Stimulated activated CD4-positive, alpha-beta T cell treated with anti-CD3 and anti-CD28 coated beads, Interleukin-12 subunit alpha, Interleukin-12 subunit beta, amount 100 ng/mL, for 48 hours (primary cell): ENCODE measurements at regions not wholly inside any gene's neighbourhood (a gene's known extent, or its start where the extent isn't known, plus 50 kb on each side); places are given as distances from the start of the nearest gene placed in this dataset.

Experiments used
- DNase-seq, 3 donors: peaks; one replicate each; pipeline ENCODE4 v3.0.0-alpha.2; 2020; ENCODE audit warnings: low read depth in 2 of 3, low spot score in 1 of 3

GRCh38 chr19:34824686-34825085 lies 51.7 kb upstream of the ZNF599 start:
- DNase-seq = no peak
